Gastrocnemius medialis (tissue), 4 donors: ENCODE measurements at regions not wholly inside any gene's neighbourhood (a gene's known extent, or its start where the extent isn't known, plus 50 kb on each side); places are given as distances from the start of the nearest gene placed in this dataset.

ENCODE experiments used
- ATAC-seq, 2 donors: fragments of 150-250 bp; one replicate each; pipeline ENCODE4 v1.9.1; 2016
- DNase-seq, 2 donors: peaks; one replicate each; pipeline ENCODE4 v3.0.0-alpha.2; 2019
- H3K27ac ChIP-seq, 4 donors: fragments of 200-600 bp; sonication (generic); 1 replicate in 1 of 4; 2 replicates in 3 of 4; pipeline ENCODE4 v1.5.1; 2016 to 2018; ENCODE audit warnings: mild to moderate bottlenecking in 2 of 4, moderate library complexity in 1 of 4
- H3K27me3 ChIP-seq, 3 donors: fragments of 200-600 bp; sonication (generic) in 2 of 3; 1 replicate in 1 of 3; 2 replicates in 2 of 3; pipeline versions ENCODE4 v1.5.1 to v1.6.0; 2016 to 2019; ENCODE audit warnings: mild to moderate bottlenecking in 1 of 3, moderate library complexity in 1 of 3
- H3K36me3 ChIP-seq, 2 donors: fragments of 200-600 bp; sonication (generic) in 1 of 2; one replicate each; pipeline ENCODE4 v1.5.1; 2017 to 2018
- H3K4me1 ChIP-seq, 2 donors: fragments of 200-600 bp; sonication (generic) in 1 of 2; one replicate each; pipeline ENCODE4 v1.5.1; 2016 to 2017; ENCODE audit warnings: mild to moderate bottlenecking in 2 of 2
- H3K4me3 ChIP-seq, 4 donors: fragments of 200-600 bp; sonication (generic) in 3 of 4; 1 replicate in 1 of 4; 2 replicates in 3 of 4; pipeline ENCODE4 v1.5.1; 2016 to 2019; ENCODE audit warnings: mild to moderate bottlenecking in 2 of 4
- H3K9me3 ChIP-seq, 3 donors: fragments of 200-600 bp; sonication (generic) in 2 of 3; 1 replicate in 1 of 3; 2 replicates in 2 of 3; pipeline ENCODE4 v1.5.1; 2016 to 2019
- CTCF ChIP-seq, 5 experiments: fragments of 450-650 bp in 3 of 5; fragments of 200-600 bp in 2 of 5; sonication (generic) in 2 of 5; IDR thresholded peaks in 4 of 5; conservative IDR thresholded peaks in 1 of 5; 1 replicate in 4 of 5; 2 replicates in 1 of 5; pipeline ENCODE4 v1.5.1; 2016 to 2019; ENCODE audit warnings: antibody characterized with exemption in 5 of 5, mild to moderate bottlenecking in 3 of 5, moderate library complexity in 3 of 5
- POLR2A ChIP-seq, 2 donors: fragments of 450-650 bp; IDR thresholded peaks; one replicate each; pipeline ENCODE4 v1.6.1; 2017; ENCODE audit warnings: antibody characterized with exemption in 2 of 2, mild to moderate bottlenecking in 2 of 2, moderate library complexity in 2 of 2
- in situ Hi-C, 4 donors: fragments of 200-750 bp; cut with MboI; loops; one replicate each; pipeline versions ENCODE4 v1.15.0 to v1.8.0; 2017; ENCODE audit warnings: low sequenced_read_pairs in 4 of 4
- intact Hi-C: fragments of 100-400 bp; cut with DNase I; formaldehyde crosslinking; loops from one replicate; pipeline ENCODE4 v1.15.1; 2023; ENCODE audit warnings: low total_unique reads

- H3K36me3 ChIP-seq, result no peaks in the 10 kb centered on the region
- TF ChIP-seq POLR2A (IDR thresholded peaks at IDR 0.05) (no peak), CTCF (IDR thresholded peaks at IDR 0.05 in 4 of 5, conservative IDR thresholded peaks at IDR 0.05 in 1 of 5) (no peak)
- H3K9me3 ChIP-seq, result no peaks in the 10 kb centered on the region
- DNase-seq (no peak), ATAC-seq (no peak)
- H3K4me1 ChIP-seq, result no peaks in the 10 kb centered on the region
- H3K27me3 ChIP-seq, result peaks cover 0 to 3% (median 0%) of the 10 kb centered on the region in 3 donors
- no peak overlapping the region for H3K4me3 ChIP-seq
- intact Hi-C loops (no loop called here), in situ Hi-C loops (no loop called here)
- no peak overlapping the region for H3K27ac ChIP-seq
Observed at GRCh38 chr12:130104571-130105106, 57.6 kb upstream of the FZD10 start.

GRCh38 chr12:130109062-130109945 lies 53.0 kb upstream of the FZD10 start:
- ATAC-seq, result no peak

GRCh38 chr12:130110914-130111313 lies 51.4 kb upstream of the FZD10 start:
- in situ Hi-C loops (no loop called here), intact Hi-C loops (no loop called here)
- DNase-seq, result no peak
- H3K27me3 ChIP-seq, result no peaks in the 10 kb centered on the region
- no peaks in the 10 kb centered on the region for H3K4me1 ChIP-seq
- H3K4me3 ChIP-seq, result no peak overlapping the region
- TF ChIP-seq POLR2A (IDR thresholded peaks at IDR 0.05) (no peak), CTCF (IDR thresholded peaks at IDR 0.05 in 4 of 5, conservative IDR thresholded peaks at IDR 0.05 in 1 of 5) (no peak)
- ATAC-seq, result no peak
- no peak overlapping the region for H3K27ac ChIP-seq
- H3K36me3 ChIP-seq, result no peaks in the 10 kb centered on the region
- H3K9me3 ChIP-seq, result no peaks in the 10 kb centered on the region

More at GRCh38 chr12:130109062-130109945, 53.0 kb upstream of the FZD10 start:
- peaks cover 0 to 3% (median 0%) of the 10 kb centered on the region in 3 donors for H3K27me3 ChIP-seq
- no peak overlapping the region for H3K27ac ChIP-seq
- H3K9me3 ChIP-seq, result no peaks in the 10 kb centered on the region
- no peaks in the 10 kb centered on the region for H3K36me3 ChIP-seq
- intact Hi-C loops, result no loop called here
- in situ Hi-C loops, result no loop called here
- TF ChIP-seq CTCF (IDR thresholded peaks at IDR 0.05 in 4 of 5, conservative IDR thresholded peaks at IDR 0.05 in 1 of 5), result no peak
- no peak for TF ChIP-seq POLR2A (IDR thresholded peaks at IDR 0.05)
- H3K4me3 ChIP-seq, result no peak overlapping the region
- no peaks in the 10 kb centered on the region for H3K4me1 ChIP-seq
- DNase-seq, result no peak

- Histone ChIP-seq H3K4me3 (no peak overlapping the region), H3K27ac (no peak overlapping the region), H3K36me3 (no peaks in the 10 kb centered on the region), H3K9me3 (no peaks in the 10 kb centered on the region), H3K4me1 (no peaks in the 10 kb centered on the region), H3K27me3 (peaks cover 0 to 3% (median 0%) of the 10 kb centered on the region in 3 donors)
- TF ChIP-seq POLR2A (IDR thresholded peaks at IDR 0.05) (no peak), CTCF (IDR thresholded peaks at IDR 0.05 in 4 of 5, conservative IDR thresholded peaks at IDR 0.05 in 1 of 5) (no peak)
- no peak for DNase-seq
- in situ Hi-C loops (no loop called here), intact Hi-C loops (no loop called here)
- ATAC-seq, result no peak
Observed at GRCh38 chr12:130111965-130112496, 50.2 kb upstream of the FZD10 start.
